ENCODE measurements at regions not wholly inside any gene's neighbourhood (a gene's known extent, or its start where the extent isn't known, plus 50 kb on each side); places are given as distances from the start of the nearest gene placed in this dataset.
A peak's percentile ranks its signal among the peaks of the same experiment; 100 is the strongest.
"Not testable (repeated sequence)": the region's sequence is repeated elsewhere in the genome, so short reads cannot be mapped to it uniquely, and the experiment has no call there.

GRCh38 chr9:31588006-31588405 is 796.4 kb upstream of the ACO1 start:
- no peaks in the 10 kb centered on the region for H3K27me3 ChIP-seq (ENCODE audit: low read depth)
- H3K36me3 ChIP-seq (replicated peaks) = no peaks in the 10 kb centered on the region
- in situ Hi-C loops (cut with MboI; ENCODE audit: low sequenced_read_pairs) = no loop called here
- no peaks in the 10 kb centered on the region for H3K9me3 ChIP-seq
- DNase-seq (ENCODE audit: low spot score in 2 of 2) = no peak
- no peaks in the 10 kb centered on the region for H3K4me1 ChIP-seq
- no peak overlapping the region for H3K4me3 ChIP-seq

- no peak for DNase-seq (ENCODE audit: low spot score in 2 of 2)
- no peaks in the 10 kb centered on the region for H3K4me1 ChIP-seq
- H3K27me3 ChIP-seq (ENCODE audit: low read depth) = no peaks in the 10 kb centered on the region
- no peaks in the 10 kb centered on the region for H3K9me3 ChIP-seq
- no peaks in the 10 kb centered on the region for H3K36me3 ChIP-seq (replicated peaks)
- in situ Hi-C loops (cut with MboI; ENCODE audit: low sequenced_read_pairs) = no loop called here
- no peak overlapping the region for H3K4me3 ChIP-seq
Measured at GRCh38 chr9:31588756-31589155, 795.7 kb upstream of the ACO1 start.

GRCh38 chr9:31590091-31590490 is 794.4 kb upstream of the ACO1 start:
- no peak for DNase-seq (ENCODE audit: low spot score in 2 of 2)
- in situ Hi-C loops (cut with MboI; ENCODE audit: low sequenced_read_pairs) = no loop called here

GRCh38 chr9:31597086-31597485 is 787.4 kb upstream of the ACO1 start:
- H3K9me3 ChIP-seq = not testable (repeated sequence)

More at GRCh38 chr9:31590091-31590490, 794.4 kb upstream of the ACO1 start:
- H3K9me3 ChIP-seq = no peaks in the 10 kb centered on the region
- H3K4me3 ChIP-seq = no peak overlapping the region
- H3K27me3 ChIP-seq (ENCODE audit: low read depth) = no peaks in the 10 kb centered on the region
- no peaks in the 10 kb centered on the region for H3K4me1 ChIP-seq
- H3K36me3 ChIP-seq (replicated peaks) = no peaks in the 10 kb centered on the region

GRCh38 chr9:31597977-31598376 is 786.5 kb upstream of the ACO1 start:
- in situ Hi-C loops (cut with MboI; ENCODE audit: low sequenced_read_pairs) = no loop called here

More at GRCh38 chr9:31597086-31597485, 787.4 kb upstream of the ACO1 start:
- H3K36me3 ChIP-seq (replicated peaks); H3K4me1 ChIP-seq; H3K4me3 ChIP-seq; H3K27me3 ChIP-seq (ENCODE audit: low read depth); DNase-seq (ENCODE audit: low spot score in 2 of 2); in situ Hi-C loops (cut with MboI; ENCODE audit: low sequenced_read_pairs): not testable (repeated sequence)

GRCh38 chr9:31601666-31602065 is 782.8 kb upstream of the ACO1 start:
- Histone ChIP-seq H3K36me3 (replicated peaks) (no peaks in the 10 kb centered on the region), H3K27me3 (ENCODE audit: low read depth) (no peaks in the 10 kb centered on the region), H3K4me3 (no peak overlapping the region), H3K4me1 (peaks cover 4% of the 10 kb centered on the region; the same call in 1 of the 2 replicates), H3K9me3 (no peaks in the 10 kb centered on the region)
- in situ Hi-C loops (cut with MboI; ENCODE audit: low sequenced_read_pairs) = no loop called here
- no peak for DNase-seq (ENCODE audit: low spot score in 2 of 2)

More at GRCh38 chr9:31597977-31598376, 786.5 kb upstream of the ACO1 start:
- H3K4me1 ChIP-seq = peaks cover 4% of the 10 kb centered on the region; the same call in 1 of the 2 replicates
- H3K27me3 ChIP-seq (ENCODE audit: low read depth) = no peaks in the 10 kb centered on the region
- no peak overlapping the region for H3K4me3 ChIP-seq
- no peak for DNase-seq (ENCODE audit: low spot score in 2 of 2)
- H3K9me3 ChIP-seq = no peaks in the 10 kb centered on the region
- no peaks in the 10 kb centered on the region for H3K36me3 ChIP-seq (replicated peaks)

- in situ Hi-C loops (cut with MboI; ENCODE audit: low sequenced_read_pairs) = no loop called here
- Histone ChIP-seq H3K27me3 (ENCODE audit: low read depth) (no peaks in the 10 kb centered on the region), H3K9me3 (no peaks in the 10 kb centered on the region), H3K4me1 (peaks cover 4% of the 10 kb centered on the region; the same call in 1 of the 2 replicates), H3K36me3 (replicated peaks) (no peaks in the 10 kb centered on the region), H3K4me3 (no peak overlapping the region)
- no peak for DNase-seq (ENCODE audit: low spot score in 2 of 2)
Measured at GRCh38 chr9:31604531-31604930, 779.9 kb upstream of the ACO1 start.

- no peak for DNase-seq (ENCODE audit: low spot score in 2 of 2)
- in situ Hi-C loops (cut with MboI; ENCODE audit: low sequenced_read_pairs) = no loop called here
- no peak overlapping the region for H3K4me3 ChIP-seq
- peaks cover 3% of the 10 kb centered on the region; the same call in 1 of the 2 replicates for H3K4me1 ChIP-seq
- no peaks in the 10 kb centered on the region for H3K36me3 ChIP-seq (replicated peaks)
- H3K27me3 ChIP-seq (ENCODE audit: low read depth) = no peaks in the 10 kb centered on the region
- H3K9me3 ChIP-seq = no peaks in the 10 kb centered on the region
Measured at GRCh38 chr9:31605164-31605563, 779.3 kb upstream of the ACO1 start.

- in situ Hi-C loops (cut with MboI; ENCODE audit: low sequenced_read_pairs) = no loop called here
- no peak for DNase-seq (ENCODE audit: low spot score in 2 of 2)
- H3K27me3 ChIP-seq (ENCODE audit: low read depth) = no peaks in the 10 kb centered on the region
- no peak overlapping the region for H3K4me3 ChIP-seq
- no peaks in the 10 kb centered on the region for H3K9me3 ChIP-seq
- no peaks in the 10 kb centered on the region for H3K36me3 ChIP-seq (replicated peaks)
- H3K4me1 ChIP-seq = no peaks in the 10 kb centered on the region
Measured at GRCh38 chr9:31606678-31607077, 777.8 kb upstream of the ACO1 start.

- no peaks in the 10 kb centered on the region for H3K9me3 ChIP-seq
- no peaks in the 10 kb centered on the region for H3K27me3 ChIP-seq (ENCODE audit: low read depth)
- H3K4me3 ChIP-seq = no peak overlapping the region
- no peak for DNase-seq (ENCODE audit: low spot score in 2 of 2)
- H3K4me1 ChIP-seq = no peaks in the 10 kb centered on the region
- in situ Hi-C loops (cut with MboI; ENCODE audit: low sequenced_read_pairs) = no loop called here
- no peaks in the 10 kb centered on the region for H3K36me3 ChIP-seq (replicated peaks)
Measured at GRCh38 chr9:31608416-31608815, 776.0 kb upstream of the ACO1 start.

GRCh38 chr9:31608881-31609280 is 775.6 kb upstream of the ACO1 start:
- Histone ChIP-seq H3K4me1 (no peaks in the 10 kb centered on the region), H3K27me3 (ENCODE audit: low read depth) (no peaks in the 10 kb centered on the region), H3K4me3 (no peak overlapping the region), H3K36me3 (replicated peaks) (no peaks in the 10 kb centered on the region), H3K9me3 (no peaks in the 10 kb centered on the region)
- in situ Hi-C loops (cut with MboI; ENCODE audit: low sequenced_read_pairs) = no loop called here
- no peak for DNase-seq (ENCODE audit: low spot score in 2 of 2)

- no peak overlapping the region for H3K4me3 ChIP-seq
- H3K9me3 ChIP-seq = no peaks in the 10 kb centered on the region
- H3K4me1 ChIP-seq = no peaks in the 10 kb centered on the region
- no peak for DNase-seq (ENCODE audit: low spot score in 2 of 2)
- in situ Hi-C loops (cut with MboI; ENCODE audit: low sequenced_read_pairs) = no loop called here
- H3K27me3 ChIP-seq (ENCODE audit: low read depth) = no peaks in the 10 kb centered on the region
- H3K36me3 ChIP-seq (replicated peaks) = no peaks in the 10 kb centered on the region
Measured at GRCh38 chr9:31612336-31613030, 772.0 kb upstream of the ACO1 start.

- Histone ChIP-seq H3K9me3 (no peaks in the 10 kb centered on the region), H3K36me3 (replicated peaks) (no peaks in the 10 kb centered on the region), H3K4me3 (no peak overlapping the region), H3K4me1 (no peaks in the 10 kb centered on the region), H3K27me3 (ENCODE audit: low read depth) (no peaks in the 10 kb centered on the region)
- DNase-seq (ENCODE audit: low spot score in 2 of 2) = no peak
- in situ Hi-C loops (cut with MboI; ENCODE audit: low sequenced_read_pairs) = no loop called here
Measured at GRCh38 chr9:31615966-31616365, 768.5 kb upstream of the ACO1 start.

- Histone ChIP-seq H3K27me3 (ENCODE audit: low read depth) (no peaks in the 10 kb centered on the region), H3K4me3 (no peak overlapping the region), H3K9me3 (no peaks in the 10 kb centered on the region), H3K4me1 (peaks cover 14% of the 10 kb centered on the region), H3K36me3 (replicated peaks) (no peaks in the 10 kb centered on the region)
- DNase-seq (ENCODE audit: low spot score in 2 of 2) = peak in 1 of 2 experiments; percentile 79
- in situ Hi-C loops (cut with MboI; ENCODE audit: low sequenced_read_pairs) = no loop called here
Measured at GRCh38 chr9:31623511-31623910, 760.9 kb upstream of the ACO1 start.

- Histone ChIP-seq H3K4me3 (no peak overlapping the region), H3K9me3 (no peaks in the 10 kb centered on the region), H3K4me1 (peaks cover 26% of the 10 kb centered on the region), H3K36me3 (replicated peaks) (no peaks in the 10 kb centered on the region), H3K27me3 (ENCODE audit: low read depth) (no peaks in the 10 kb centered on the region)
- in situ Hi-C loops (cut with MboI; ENCODE audit: low sequenced_read_pairs) = no loop called here
- DNase-seq (ENCODE audit: low spot score in 2 of 2) = no peak
Measured at GRCh38 chr9:31629292-31629691, 755.2 kb upstream of the ACO1 start.

All from HAP-1 (cell line).